ENCODE measurements at regions not wholly inside any gene's neighbourhood (a gene's known extent, or its start where the extent isn't known, plus 50 kb on each side); places are given as distances from the start of the nearest gene placed in this dataset.

DNA sequence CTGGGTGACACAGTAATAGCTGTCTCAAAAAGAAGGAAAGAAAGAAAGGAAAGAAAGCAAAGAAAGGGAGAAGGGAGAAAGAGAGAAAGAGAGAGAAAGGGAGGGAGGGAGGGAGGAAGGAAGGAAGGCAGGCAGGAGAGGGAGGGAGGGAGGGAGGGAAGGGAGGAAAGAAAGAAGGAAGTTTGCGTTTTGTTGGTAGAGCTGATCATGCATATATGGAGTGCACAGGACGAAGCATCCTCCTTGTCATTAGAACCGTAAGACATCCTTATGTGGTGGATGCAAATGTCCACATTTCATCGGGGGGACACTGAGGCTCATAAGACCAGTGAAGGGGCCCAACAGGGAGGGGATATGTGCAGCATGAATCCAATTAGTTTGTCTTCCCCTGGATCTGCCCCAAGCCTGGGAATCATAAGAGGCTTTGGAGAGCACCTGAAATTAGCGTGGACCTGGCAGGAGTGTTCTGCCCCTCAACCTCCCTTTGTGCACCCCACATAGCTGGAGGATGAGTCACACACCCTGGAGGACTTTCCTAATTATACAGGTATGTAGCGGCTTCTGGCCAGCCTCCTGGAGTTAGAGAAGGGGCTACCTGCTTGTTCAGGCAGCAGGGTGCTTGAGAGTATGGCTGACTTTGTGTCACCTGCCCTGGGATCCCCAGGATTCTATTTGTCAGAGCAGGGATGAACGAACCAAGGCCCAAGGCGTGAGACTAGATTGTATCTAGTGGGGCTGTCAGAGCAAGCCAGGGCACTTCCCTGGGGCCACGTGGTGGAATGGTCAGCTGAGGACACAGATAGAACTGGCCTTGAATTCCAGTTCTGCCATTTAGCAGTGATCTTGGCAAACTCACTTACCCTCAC is 119.7 kb upstream of the CD82 start:
- Histone ChIP-seq H3K27me3 (no peaks in the 10 kb centered on the region), H3K4me1 (no peaks in the 10 kb centered on the region), H3K36me3 (no peaks in the 10 kb centered on the region), H3K4me3 (no peak overlapping the region), H3K27ac (no peak overlapping the region), H3K9me3 (no peaks in the 10 kb centered on the region)
- TF ChIP-seq, protein P1, sequence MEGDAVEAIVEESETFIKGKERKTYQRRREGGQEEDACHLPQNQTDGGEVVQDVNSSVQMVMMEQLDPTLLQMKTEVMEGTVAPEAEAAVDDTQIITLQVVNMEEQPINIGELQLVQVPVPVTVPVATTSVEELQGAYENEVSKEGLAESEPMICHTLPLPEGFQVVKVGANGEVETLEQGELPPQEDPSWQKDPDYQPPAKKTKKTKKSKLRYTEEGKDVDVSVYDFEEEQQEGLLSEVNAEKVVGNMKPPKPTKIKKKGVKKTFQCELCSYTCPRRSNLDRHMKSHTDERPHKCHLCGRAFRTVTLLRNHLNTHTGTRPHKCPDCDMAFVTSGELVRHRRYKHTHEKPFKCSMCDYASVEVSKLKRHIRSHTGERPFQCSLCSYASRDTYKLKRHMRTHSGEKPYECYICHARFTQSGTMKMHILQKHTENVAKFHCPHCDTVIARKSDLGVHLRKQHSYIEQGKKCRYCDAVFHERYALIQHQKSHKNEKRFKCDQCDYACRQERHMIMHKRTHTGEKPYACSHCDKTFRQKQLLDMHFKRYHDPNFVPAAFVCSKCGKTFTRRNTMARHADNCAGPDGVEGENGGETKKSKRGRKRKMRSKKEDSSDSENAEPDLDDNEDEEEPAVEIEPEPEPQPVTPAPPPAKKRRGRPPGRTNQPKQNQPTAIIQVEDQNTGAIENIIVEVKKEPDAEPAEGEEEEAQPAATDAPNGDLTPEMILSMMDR (IDR thresholded peaks at IDR 0.05): no peak
- no peak for DNase-seq (ENCODE audit: low spot score)

DNA sequence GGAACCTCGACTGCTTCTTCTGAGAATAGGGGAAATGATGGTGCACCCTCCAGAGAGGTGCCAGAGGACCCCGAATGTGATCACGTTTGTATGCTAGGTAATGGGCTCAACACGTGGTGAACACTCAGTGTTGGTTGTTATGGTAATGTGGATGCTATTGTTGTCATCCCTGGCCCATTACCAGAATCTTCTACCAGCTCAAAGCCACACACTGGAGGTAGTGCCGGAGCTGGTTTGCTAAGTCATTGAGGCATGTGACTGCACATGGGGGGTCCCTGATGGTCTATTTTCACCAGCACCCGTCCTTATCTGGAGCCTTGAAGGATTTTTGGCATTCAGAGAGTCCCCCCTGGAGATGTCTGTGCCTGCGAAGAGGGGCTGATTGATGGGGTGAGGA is 119.1 kb upstream of the CD82 start:
- Histone ChIP-seq H3K27me3 (no peaks in the 10 kb centered on the region), H3K9me3 (no peaks in the 10 kb centered on the region), H3K27ac (no peak overlapping the region), H3K4me3 (no peak overlapping the region), H3K36me3 (no peaks in the 10 kb centered on the region), H3K4me1 (no peaks in the 10 kb centered on the region)
- DNase-seq (ENCODE audit: low spot score): no peak
- TF ChIP-seq, protein P1 (IDR thresholded peaks at IDR 0.05): no peak

- Histone ChIP-seq H3K27me3 (no peaks in the 10 kb centered on the region), H3K9me3 (no peaks in the 10 kb centered on the region), H3K4me1 (no peaks in the 10 kb centered on the region), H3K4me3 (no peak overlapping the region), H3K27ac (no peak overlapping the region), H3K36me3 (no peaks in the 10 kb centered on the region)
- DNase-seq (ENCODE audit: low spot score): no peak
- TF ChIP-seq, protein P1 (IDR thresholded peaks at IDR 0.05): no peak
Measured at GRCh38 chr11:44446996-44447771, 118.3 kb upstream of the CD82 start.

DNA sequence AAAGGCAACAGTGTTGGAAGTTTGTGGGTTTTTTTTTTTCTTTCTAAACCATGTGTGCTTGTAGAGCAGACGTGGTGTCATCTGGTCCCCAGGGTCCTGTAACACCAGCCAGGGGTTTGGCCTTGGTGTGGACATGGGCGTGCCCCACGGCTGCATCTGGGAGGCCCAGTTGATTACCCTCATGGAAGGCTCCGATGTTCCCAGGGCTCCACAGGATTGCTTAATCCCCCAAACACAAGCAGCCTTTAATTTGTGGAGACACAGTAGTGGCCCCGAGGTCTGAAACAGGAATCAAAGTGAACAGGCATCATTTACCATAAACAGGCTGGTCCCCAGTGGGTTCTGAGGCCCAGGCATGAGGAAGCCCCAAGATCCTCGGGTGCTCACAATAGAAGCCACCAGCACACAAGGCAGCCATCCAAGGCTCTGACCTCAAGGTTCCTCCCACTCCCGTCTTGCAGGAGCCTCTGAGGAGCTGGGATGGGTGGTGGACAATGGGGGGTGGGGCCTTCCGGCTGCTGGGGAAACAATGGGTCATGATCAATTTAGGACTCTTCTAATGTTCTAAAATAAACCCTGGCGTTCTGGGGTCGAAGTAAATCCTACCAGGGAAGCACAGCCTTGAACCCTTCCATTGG is 115.0 kb upstream of the CD82 start:
- peaks cover 0 to 7% of the 10 kb centered on the region in 2 donors for H3K4me1 ChIP-seq
- TF ChIP-seq, protein P1 (IDR thresholded peaks at IDR 0.05): no peak
- H3K36me3 ChIP-seq: no peaks in the 10 kb centered on the region
- H3K4me3 ChIP-seq: no peak overlapping the region
- no peaks in the 10 kb centered on the region for H3K27me3 ChIP-seq
- no peaks in the 10 kb centered on the region for H3K9me3 ChIP-seq
- no peak overlapping the region for H3K27ac ChIP-seq
- no peak for DNase-seq (ENCODE audit: low spot score)

DNA sequence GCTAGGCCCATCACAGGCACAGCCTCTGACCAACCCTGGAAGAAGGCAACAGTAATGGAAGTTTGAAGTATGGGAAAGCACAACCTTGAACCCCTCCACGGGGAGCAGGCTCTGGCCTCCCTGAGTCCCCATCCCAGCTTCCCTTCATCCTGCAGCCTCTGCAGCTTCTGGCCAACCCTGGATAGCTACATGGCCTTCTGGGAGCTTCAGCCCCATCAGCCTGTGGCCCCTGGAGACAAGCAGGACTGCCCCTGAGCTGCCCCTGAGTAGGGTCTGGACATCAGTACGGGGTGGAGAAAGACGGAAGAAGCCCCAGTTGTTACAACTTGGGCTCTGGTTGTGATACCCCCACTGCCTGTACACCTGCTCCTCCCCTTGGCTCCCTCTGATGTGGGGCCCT is 113.8 kb upstream of the CD82 start:
- no peak overlapping the region for H3K4me3 ChIP-seq
- TF ChIP-seq, protein P1 (IDR thresholded peaks at IDR 0.05): no peak
- DNase-seq (ENCODE audit: low spot score): no peak
- H3K27me3 ChIP-seq: no peaks in the 10 kb centered on the region
- H3K4me1 ChIP-seq: peaks cover 0 to 7% of the 10 kb centered on the region in 2 donors
- no peak overlapping the region for H3K27ac ChIP-seq
- H3K36me3 ChIP-seq: no peaks in the 10 kb centered on the region
- no peaks in the 10 kb centered on the region for H3K9me3 ChIP-seq
